Stimulated activated CD8-positive, alpha-beta memory T cell treated with anti-CD3 and anti-CD28 coated beads, Interleukin-7, amount 100 ng/mL, for 48 hours (primary cell): ENCODE measurements at regions not wholly inside any gene's neighbourhood (a gene's known extent, or its start where the extent isn't known, plus 50 kb on each side); places are given as distances from the start of the nearest gene placed in this dataset.
"Not testable (repeated sequence)": the region's sequence is repeated elsewhere in the genome, so short reads cannot be mapped to it uniquely, and the experiment has no call there.

Experiments used
- DNase-seq, 2 donors: peaks; one replicate each; pipeline ENCODE4 v3.0.0-alpha.2; 2020; ENCODE audit warnings: low read depth in 1 of 2; ENCODE audit errors: extremely low read depth in 1 of 2

GRCh38 chr10:25851548-25851947 lies 82.5 kb upstream of the MYO3A start:
- no peak for DNase-seq

- DNase-seq = no peak
Measured at GRCh38 chr10:25852364-25852941, 81.6 kb upstream of the MYO3A start.

GRCh38 chr10:25858076-25858475 lies 76.0 kb upstream of the MYO3A start:
- no peak for DNase-seq

DNA sequence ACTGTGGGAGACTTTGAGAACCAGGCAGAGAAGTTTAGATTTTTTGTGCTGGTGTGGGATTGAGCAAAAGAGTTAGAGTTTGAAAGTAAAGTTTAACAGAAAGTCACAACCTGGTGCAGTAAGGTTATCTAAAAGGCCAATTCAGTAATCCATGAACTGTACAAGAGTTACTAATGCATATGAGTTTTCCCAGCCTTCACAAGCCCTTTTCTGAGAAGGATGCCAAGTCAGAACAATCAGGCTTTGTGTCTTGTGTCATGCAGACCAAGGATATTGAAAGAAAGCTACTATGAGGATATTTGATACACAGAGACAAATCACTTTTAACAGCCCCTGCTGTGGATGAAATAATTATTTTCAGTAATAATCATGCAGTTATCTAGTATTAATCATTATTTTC lies 68.8 kb upstream of the MYO3A start:
- DNase-seq = no peak

- DNase-seq = no peak
Measured at GRCh38 chr10:25867321-25867720, 66.7 kb upstream of the MYO3A start.

- DNase-seq = no peak
Measured at GRCh38 chr10:25869067-25869591, 64.9 kb upstream of the MYO3A start.

GRCh38 chr10:25869609-25870008 lies 64.4 kb upstream of the MYO3A start:
- no peak for DNase-seq

GRCh38 chr10:25874402-25874801 lies 59.6 kb upstream of the MYO3A start:
- DNase-seq = not testable (repeated sequence)

- peak; percentile 19 to 47 for DNase-seq
Measured at GRCh38 chr10:25875556-25876165, 58.4 kb upstream of the MYO3A start.

DNA sequence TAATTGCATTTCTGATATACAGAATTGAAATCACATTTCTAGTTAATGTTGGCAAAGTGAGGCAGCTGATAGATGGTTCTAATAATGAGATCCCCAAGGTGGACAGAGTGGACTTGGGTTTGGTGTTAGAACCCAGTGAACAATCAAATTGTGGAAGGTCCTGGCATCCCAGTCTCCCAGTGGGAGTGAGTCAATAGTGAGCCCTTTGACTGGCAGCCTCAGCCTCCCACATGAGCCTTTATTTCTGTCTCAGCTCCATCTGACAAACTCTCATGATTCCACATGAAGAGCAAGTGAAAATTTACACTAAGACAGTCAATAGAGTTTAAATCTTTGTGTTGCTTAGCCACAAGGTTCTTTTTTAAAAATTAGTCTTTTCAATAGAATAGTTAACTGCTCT lies 56.7 kb upstream of the MYO3A start:
- DNase-seq = no peak
